GM19238 (cell line): ENCODE measurements at regions not wholly inside any gene's neighbourhood (a gene's known extent, or its start where the extent isn't known, plus 50 kb on each side); places are given as distances from the start of the nearest gene placed in this dataset.

Source experiments
- DNase-seq: peaks from one replicate; pipeline ENCODE4 v3.0.0; 2011; ENCODE audit warnings: low spot score; ENCODE audit not compliant: insufficient read length

GRCh38 chr7:22005151-22005550 lies 59.5 kb upstream of the CDCA7L start:
- no peak for DNase-seq

- DNase-seq = no peak
Observed at GRCh38 chr7:22002726-22003125, 57.0 kb upstream of the CDCA7L start.

- DNase-seq = peak; percentile 30
Observed at GRCh38 chr7:22001345-22002004, 55.8 kb upstream of the CDCA7L start.

GRCh38 chr7:21999896-22000295 lies 54.2 kb upstream of the CDCA7L start:
- DNase-seq = no peak

GRCh38 chr7:21996641-21997040 lies 50.9 kb upstream of the CDCA7L start:
- no peak for DNase-seq
